ENCODE measurements at regions not wholly inside any gene's neighbourhood (a gene's known extent, or its start where the extent isn't known, plus 50 kb on each side); places are given as distances from the start of the nearest gene placed in this dataset.

DNA sequence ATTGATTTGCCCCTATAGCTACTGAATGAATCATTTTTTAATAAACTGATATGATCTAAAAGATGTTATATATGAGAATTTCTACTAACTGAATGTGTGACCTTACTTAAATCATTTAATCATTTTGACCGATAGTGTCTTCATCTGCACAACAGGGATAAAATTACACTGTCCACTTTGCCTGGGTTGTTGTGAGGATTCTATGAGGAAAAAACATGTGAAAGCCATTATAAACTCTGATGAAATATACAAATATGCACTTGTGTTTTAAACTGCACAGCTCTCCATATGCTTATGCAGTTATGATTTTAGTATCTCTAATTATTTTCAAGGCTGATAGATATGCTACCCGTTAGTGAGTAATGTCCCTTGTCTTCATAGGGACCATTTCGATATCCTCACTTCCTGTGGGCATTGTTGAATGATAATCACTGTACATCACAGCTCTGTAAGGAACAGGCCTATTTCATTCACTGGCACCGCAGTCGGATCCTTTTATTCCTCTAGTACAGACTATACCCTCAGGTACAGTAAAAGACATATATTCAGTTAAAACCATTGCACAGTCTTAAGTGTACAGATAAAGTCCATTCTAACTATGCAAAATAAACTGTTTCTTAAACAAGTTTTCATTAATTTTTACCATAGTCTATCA lies 88.7 kb upstream of the RAP1B start:
- 79 to 81% methylated on average over 5 of the region's 5 CpGs for WGBS, 2 donors
- peaks cover 0 to 2% (median 0%) of the 10 kb centered on the region in 3 donors for H3K9me3 ChIP-seq
- TF ChIP-seq POLR2A (IDR thresholded peaks at IDR 0.05): no peak
- TF ChIP-seq, protein P1, sequence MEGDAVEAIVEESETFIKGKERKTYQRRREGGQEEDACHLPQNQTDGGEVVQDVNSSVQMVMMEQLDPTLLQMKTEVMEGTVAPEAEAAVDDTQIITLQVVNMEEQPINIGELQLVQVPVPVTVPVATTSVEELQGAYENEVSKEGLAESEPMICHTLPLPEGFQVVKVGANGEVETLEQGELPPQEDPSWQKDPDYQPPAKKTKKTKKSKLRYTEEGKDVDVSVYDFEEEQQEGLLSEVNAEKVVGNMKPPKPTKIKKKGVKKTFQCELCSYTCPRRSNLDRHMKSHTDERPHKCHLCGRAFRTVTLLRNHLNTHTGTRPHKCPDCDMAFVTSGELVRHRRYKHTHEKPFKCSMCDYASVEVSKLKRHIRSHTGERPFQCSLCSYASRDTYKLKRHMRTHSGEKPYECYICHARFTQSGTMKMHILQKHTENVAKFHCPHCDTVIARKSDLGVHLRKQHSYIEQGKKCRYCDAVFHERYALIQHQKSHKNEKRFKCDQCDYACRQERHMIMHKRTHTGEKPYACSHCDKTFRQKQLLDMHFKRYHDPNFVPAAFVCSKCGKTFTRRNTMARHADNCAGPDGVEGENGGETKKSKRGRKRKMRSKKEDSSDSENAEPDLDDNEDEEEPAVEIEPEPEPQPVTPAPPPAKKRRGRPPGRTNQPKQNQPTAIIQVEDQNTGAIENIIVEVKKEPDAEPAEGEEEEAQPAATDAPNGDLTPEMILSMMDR (IDR thresholded peaks at IDR 0.05): no peak
- intact Hi-C loops (cut with DNase I): no loop called here
- H3K27me3 ChIP-seq: no peaks in the 10 kb centered on the region
- peak overlapping the region in 1 of 4 donors; percentile 19 for H3K27ac ChIP-seq
- DNase-seq (no peak), ATAC-seq (no peak)
- no peak overlapping the region for H3K4me3 ChIP-seq
- H3K36me3 ChIP-seq (replicated peaks in 1 of 2; ENCODE audit: insufficient read depth in 1 of 2, low read depth in 2 of 2): no peaks in the 10 kb centered on the region
- no peaks in the 10 kb centered on the region for H3K4me1 ChIP-seq

DNA sequence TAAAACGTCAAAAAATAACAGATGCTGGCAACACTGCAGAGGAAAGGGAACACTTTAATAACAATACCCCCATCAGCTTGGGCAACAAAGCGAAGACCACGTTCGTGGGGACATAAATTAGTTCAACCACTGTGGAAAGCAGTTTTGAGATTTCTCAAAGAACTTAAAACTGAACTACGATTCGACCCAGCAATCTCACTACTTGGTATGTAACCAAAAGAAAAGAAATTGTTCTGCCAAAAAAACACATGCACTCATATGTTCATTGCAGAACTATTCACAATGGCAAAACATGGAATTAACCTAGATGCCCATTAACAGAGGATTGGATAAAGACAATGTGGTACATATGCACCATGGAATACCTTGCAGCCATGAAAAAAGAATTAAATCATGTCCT lies 81.2 kb upstream of the RAP1B start:
- H3K27me3 ChIP-seq: no peaks in the 10 kb centered on the region
- H3K36me3 ChIP-seq (replicated peaks in 1 of 2; ENCODE audit: insufficient read depth in 1 of 2, low read depth in 2 of 2): no peaks in the 10 kb centered on the region
- no peaks in the 10 kb centered on the region for H3K4me1 ChIP-seq
- no peak overlapping the region for H3K4me3 ChIP-seq
- intact Hi-C loops (cut with DNase I): no loop called here
- WGBS, 2 donors: 68 to 75% methylated on average over 6 of the region's 6 CpGs
- peaks cover 0 to 2% (median 0%) of the 10 kb centered on the region in 3 donors for H3K9me3 ChIP-seq
- TF ChIP-seq, protein P1 (IDR thresholded peaks at IDR 0.05): no peak
- TF ChIP-seq POLR2A (IDR thresholded peaks at IDR 0.05): no peak
- DNase-seq: no peak
- H3K27ac ChIP-seq: no peak overlapping the region
- no peak for ATAC-seq

DNA sequence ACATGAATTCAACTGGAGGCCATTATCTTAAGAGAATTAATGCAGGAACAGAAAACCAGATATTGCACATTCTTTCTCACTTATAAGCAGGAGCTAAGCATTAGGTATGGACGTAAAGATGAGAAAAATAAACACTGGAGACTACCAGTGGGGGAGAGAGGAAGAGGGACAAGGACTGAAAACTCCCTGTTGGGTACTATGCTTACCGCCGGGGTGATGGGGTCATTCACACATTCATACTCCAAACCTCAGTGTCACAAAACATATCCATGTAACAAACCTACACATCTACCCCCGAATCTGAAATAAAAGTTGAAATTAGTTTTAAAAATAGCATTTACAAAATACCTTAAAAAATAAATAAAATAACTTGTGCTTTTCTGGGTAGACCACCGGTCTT lies 80.8 kb upstream of the RAP1B start:
- H3K4me3 ChIP-seq: no peak overlapping the region
- TF ChIP-seq, protein P1 (IDR thresholded peaks at IDR 0.05): no peak
- no peak for TF ChIP-seq POLR2A (IDR thresholded peaks at IDR 0.05)
- intact Hi-C loops (cut with DNase I): no loop called here
- no peaks in the 10 kb centered on the region for H3K27me3 ChIP-seq
- H3K4me1 ChIP-seq: no peaks in the 10 kb centered on the region
- ATAC-seq (no peak), DNase-seq (no peak)
- WGBS, 2 donors: 77 to 83% methylated on average over 5 of the region's 5 CpGs
- no peaks in the 10 kb centered on the region for H3K36me3 ChIP-seq (replicated peaks in 1 of 2; ENCODE audit: insufficient read depth in 1 of 2, low read depth in 2 of 2)
- H3K9me3 ChIP-seq: peaks cover 0 to 2% (median 0%) of the 10 kb centered on the region in 3 donors
- no peak overlapping the region for H3K27ac ChIP-seq

DNA sequence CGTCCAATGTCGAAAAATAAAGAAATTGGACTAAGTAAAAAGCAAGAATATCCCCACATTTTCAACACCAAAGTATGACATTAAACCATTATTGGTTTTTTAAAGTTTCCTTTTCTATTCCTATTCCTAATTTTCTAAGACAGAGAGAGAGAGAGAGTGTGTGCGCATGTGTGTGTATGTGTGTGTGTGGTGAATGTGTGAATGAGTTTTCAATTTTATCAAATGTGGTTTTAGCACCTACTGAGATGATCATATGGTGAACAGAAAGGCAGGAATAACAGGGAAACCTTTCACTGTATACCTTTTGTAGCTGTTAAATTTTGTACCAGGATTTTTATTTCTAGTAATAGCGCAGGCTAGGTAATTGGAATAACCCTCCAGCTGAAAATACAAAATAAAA lies 80.4 kb upstream of the RAP1B start:
- Histone ChIP-seq H3K27me3 (no peaks in the 10 kb centered on the region), H3K36me3 (replicated peaks in 1 of 2; ENCODE audit: insufficient read depth in 1 of 2, low read depth in 2 of 2) (no peaks in the 10 kb centered on the region), H3K4me1 (no peaks in the 10 kb centered on the region), H3K4me3 (no peak overlapping the region), H3K27ac (no peak overlapping the region), H3K9me3 (no peaks in the 10 kb centered on the region)
- DNase-seq (no peak), ATAC-seq (no peak)
- 84 to 91% methylated on average over 4 of the region's 4 CpGs for WGBS, 2 donors
- intact Hi-C loops (cut with DNase I): no loop called here
- no peak for TF ChIP-seq POLR2A (IDR thresholded peaks at IDR 0.05)
- TF ChIP-seq, protein P1 (IDR thresholded peaks at IDR 0.05): no peak

DNA sequence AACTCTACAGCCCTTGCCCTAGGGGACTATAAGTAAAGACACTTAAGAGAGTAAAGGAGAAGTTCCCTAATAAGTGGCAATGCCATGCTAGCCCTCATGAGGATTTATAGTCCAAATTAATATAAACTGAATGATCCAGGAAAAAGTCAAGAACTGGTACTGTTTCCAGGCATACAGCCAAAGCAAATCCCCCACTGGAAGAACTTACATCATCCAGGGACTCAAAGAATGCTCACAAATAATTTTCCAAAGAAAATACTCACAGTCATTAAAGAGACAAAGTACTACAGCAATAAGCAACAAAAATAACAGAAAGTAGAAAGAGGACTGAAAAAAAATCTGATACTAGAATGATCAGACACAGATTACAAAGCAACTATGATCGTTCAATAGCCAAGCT lies 79.7 kb upstream of the RAP1B start:
- 28 to 44% methylated on average over 1 of the region's 1 CpG for WGBS, 2 donors
- DNase-seq (peak in 3 of 4 donors; percentile 7 to 24 (median 13)), ATAC-seq (peak; percentile 63)
- peak overlapping the region in 2 of 4 donors; percentile 25 to 49 for H3K27ac ChIP-seq
- no peak overlapping the region for H3K4me3 ChIP-seq
- H3K27me3 ChIP-seq: no peaks in the 10 kb centered on the region
- no peaks in the 10 kb centered on the region for H3K4me1 ChIP-seq
- TF ChIP-seq, protein P1 (IDR thresholded peaks at IDR 0.05): no peak
- no peak for TF ChIP-seq POLR2A (IDR thresholded peaks at IDR 0.05)
- no peaks in the 10 kb centered on the region for H3K9me3 ChIP-seq
- intact Hi-C loops (cut with DNase I): no loop called here
- H3K36me3 ChIP-seq (replicated peaks in 1 of 2; ENCODE audit: insufficient read depth in 1 of 2, low read depth in 2 of 2): no peaks in the 10 kb centered on the region

Data from body of pancreas (tissue), 4 donors.